MM.1S (cell line): ENCODE measurements at regions not wholly inside any gene's neighbourhood (a gene's known extent, or its start where the extent isn't known, plus 50 kb on each side); places are given as distances from the start of the nearest gene placed in this dataset.

Source experiments
- DNase-seq: peaks from one replicate; pipeline ENCODE4 v3.0.0-alpha.2; 2015
- H2AFZ ChIP-seq: fragments of 300-600 bp; sonication (generic); 2 replicates; pipeline ENCODE4 v1.6.0; 2016; ENCODE audit warnings: antibody characterized with exemption, low read length
- H3F3A ChIP-seq: fragments of 300-600 bp; sonication (generic); 2 replicates; pipeline ENCODE4 v1.6.1; 2016; ENCODE audit warnings: mild to moderate bottlenecking, antibody characterized with exemption, low read length, moderate library complexity, mixed read lengths; ENCODE audit not compliant: insufficient read depth
- H3K27ac ChIP-seq: fragments of 300-600 bp; sonication (generic); 2 replicates; pipeline ENCODE4 v1.5.1; 2016; ENCODE audit warnings: mild to moderate bottlenecking, low read length
- H3K27me3 ChIP-seq: fragments of 300-600 bp; sonication (generic); replicated peaks from 2 replicates; pipeline ENCODE4 v1.6.0; 2016; ENCODE audit warnings: low read length; ENCODE audit not compliant: insufficient read depth
- H3K36me3 ChIP-seq: fragments of 300-600 bp; sonication (generic); replicated peaks from 2 replicates; pipeline ENCODE4 v1.6.1; 2016; ENCODE audit warnings: mild to moderate bottlenecking, low read length, mixed read lengths; ENCODE audit not compliant: insufficient read depth
- H3K4me1 ChIP-seq: fragments of 300-600 bp; sonication (generic); 2 replicates; pipeline ENCODE4 v1.6.1; 2016; ENCODE audit warnings: low read length, mixed read lengths
- H3K4me2 ChIP-seq: fragments of 300-600 bp; sonication (generic); 2 replicates; pipeline ENCODE4 v1.6.0; 2016; ENCODE audit warnings: low read depth, low read length
- H3K4me3 ChIP-seq: fragments of 300-600 bp; sonication (generic); 2 replicates; pipeline ENCODE4 v1.5.1; 2016; ENCODE audit warnings: low read length, mixed read lengths
- H3K79me2 ChIP-seq: fragments of 300-600 bp; sonication (generic); 2 replicates; pipeline ENCODE4 v1.6.1; 2016; ENCODE audit warnings: mixed run types, low read length, mixed read lengths
- H3K9ac ChIP-seq: fragments of 300-600 bp; sonication (generic); 2 replicates; pipeline ENCODE4 v1.6.1; 2016; ENCODE audit warnings: low read length, mixed read lengths
- H3K9me2 ChIP-seq: fragments of 300-600 bp; sonication (generic); replicated peaks from 2 replicates; pipeline ENCODE4 v1.6.1; 2016; ENCODE audit warnings: mild to moderate bottlenecking, low read length, mixed read lengths; ENCODE audit not compliant: insufficient read depth
- H3K9me3 ChIP-seq: fragments of 300-600 bp; sonication (generic); replicated peaks from 2 replicates; pipeline ENCODE4 v1.6.1; 2016; ENCODE audit warnings: mild to moderate bottlenecking, low read length, mixed read lengths; ENCODE audit not compliant: insufficient read depth
- H4K20me1 ChIP-seq: fragments of 300-600 bp; sonication (generic); 2 replicates; pipeline ENCODE4 v1.6.1; 2016; ENCODE audit warnings: mild to moderate bottlenecking, low read length, moderate library complexity, mixed read lengths; ENCODE audit not compliant: insufficient read depth
- CTCF ChIP-seq: fragments of 300-600 bp; sonication (generic); IDR thresholded peaks from 2 replicates; pipeline ENCODE4 v1.5.1; 2016; ENCODE audit warnings: antibody characterized with exemption, low read length, mixed read lengths
- EZH2 ChIP-seq: fragments of 300-600 bp; sonication (generic); optimal IDR thresholded peaks from 2 replicates; pipeline ENCODE3; 2017; ENCODE audit warnings: low read depth, mild to moderate bottlenecking, antibody characterized with exemption, low read length, mixed read lengths
- EZH2phosphoT487 ChIP-seq: fragments of 300-600 bp; sonication (generic); IDR thresholded peaks from 2 replicates; pipeline ENCODE4 v1.6.1; 2018; ENCODE audit warnings: antibody characterized with exemption, low read length

- Histone ChIP-seq H3F3A (no peaks in the 10 kb centered on the region), H4K20me1 (no peaks in the 10 kb centered on the region), H3K27me3 (no peaks in the 10 kb centered on the region), H3K36me3 (no peaks in the 10 kb centered on the region), H3K9ac (no peak overlapping the region), H3K4me1 (no peaks in the 10 kb centered on the region), H3K9me3 (no peaks in the 10 kb centered on the region), H2AFZ (no peak overlapping the region), H3K4me3 (no peak overlapping the region), H3K27ac (no peak overlapping the region), H3K9me2 (no peaks in the 10 kb centered on the region), H3K4me2 (no peak overlapping the region), H3K79me2 (no peaks in the 10 kb centered on the region)
- TF ChIP-seq EZH2phosphoT487 (no peak), EZH2 (no peak), CTCF (no peak)
- DNase-seq: no peak
Measured at GRCh38 chr5:174916227-174916626, 191.8 kb downstream of the MSX2 start.

GRCh38 chr5:174911118-174911517 is 186.7 kb downstream of the MSX2 start:
- H3K9me2 ChIP-seq: no peaks in the 10 kb centered on the region
- H3K4me1 ChIP-seq: no peaks in the 10 kb centered on the region
- no peaks in the 10 kb centered on the region for H3K9me3 ChIP-seq
- no peaks in the 10 kb centered on the region for H3F3A ChIP-seq
- no peak overlapping the region for H2AFZ ChIP-seq
- no peak overlapping the region for H3K4me2 ChIP-seq
- H3K27me3 ChIP-seq: no peaks in the 10 kb centered on the region
- no peak overlapping the region for H3K9ac ChIP-seq
- no peak overlapping the region for H3K4me3 ChIP-seq
- no peak overlapping the region for H3K27ac ChIP-seq
- DNase-seq: no peak
- no peaks in the 10 kb centered on the region for H3K36me3 ChIP-seq
- no peaks in the 10 kb centered on the region for H4K20me1 ChIP-seq
- TF ChIP-seq EZH2 (no peak), CTCF (no peak), EZH2phosphoT487 (no peak)
- H3K79me2 ChIP-seq: no peaks in the 10 kb centered on the region

GRCh38 chr5:174910245-174910737 is 185.9 kb downstream of the MSX2 start:
- peak; percentile 65 for DNase-seq
- peak overlapping the region; percentile 76 for H2AFZ ChIP-seq

More at GRCh38 chr5:174910245-174910737, 185.9 kb downstream of the MSX2 start:
- Histone ChIP-seq H3K27me3 (no peaks in the 10 kb centered on the region), H3K4me3 (peak overlapping the region; percentile 44; the same call in 1 of the 2 replicates), H3K4me2 (peak overlapping the region; percentile 69; the same call in 1 of the 2 replicates), H3K9ac (peak overlapping the region; percentile 22; the same call in 1 of the 2 replicates), H3F3A (no peaks in the 10 kb centered on the region), H3K27ac (no peak overlapping the region), H3K36me3 (no peaks in the 10 kb centered on the region), H4K20me1 (no peaks in the 10 kb centered on the region), H3K79me2 (no peaks in the 10 kb centered on the region), H3K9me2 (no peaks in the 10 kb centered on the region), H3K9me3 (no peaks in the 10 kb centered on the region), H3K4me1 (no peaks in the 10 kb centered on the region)
- TF ChIP-seq EZH2phosphoT487: no peak
- TF ChIP-seq CTCF: peak; percentile 90
- TF ChIP-seq EZH2: no peak
